Stomach (tissue), 8 donors: ENCODE measurements at regions not wholly inside any gene's neighbourhood (a gene's known extent, or its start where the extent isn't known, plus 50 kb on each side); places are given as distances from the start of the nearest gene placed in this dataset.

Experiments used
- DNase-seq, 2 donors: peaks; one replicate each; pipeline versions ENCODE4 v3.0.0 to v3.0.0-alpha.2; 2013 to 2019
- H3K27ac ChIP-seq, 5 donors: fragments of 200-600 bp in 4 of 5; sonication (generic) in 4 of 5; one replicate each; pipeline ENCODE4 v1.5.1; 2013 to 2019; ENCODE audit warnings: mild to moderate bottlenecking in 1 of 5, moderate library complexity in 1 of 5
- H3K27me3 ChIP-seq, 3 donors: fragments of 200-600 bp; sonication (generic); one replicate each; pipeline ENCODE4 v1.5.1; 2017 to 2019; ENCODE audit warnings: mixed run types in 1 of 3
- H3K36me3 ChIP-seq, 4 donors: fragments of 200-600 bp; sonication (generic); 1 replicate in 3 of 4; 2 replicates in 1 of 4; pipeline ENCODE4 v1.5.1; 2016 to 2019
- H3K4me1 ChIP-seq, 4 donors: fragments of 200-600 bp; sonication (generic); one replicate each; pipeline ENCODE4 v1.5.1; 2016 to 2019
- H3K4me3 ChIP-seq, 4 donors: fragments of 200-600 bp; sonication (generic) in 3 of 4; one replicate each; pipeline ENCODE4 v1.5.1; 2016 to 2019; ENCODE audit warnings: mild to moderate bottlenecking in 1 of 4
- H3K9me3 ChIP-seq, 4 donors: fragments of 200-600 bp; sonication (generic); one replicate each; pipeline ENCODE4 v1.5.1; 2016 to 2019
- EP300 ChIP-seq: sonication (generic); formaldehyde crosslinking; IDR thresholded peaks from one replicate; pipeline ENCODE4 v1.6.1; 2017; ENCODE audit warnings: antibody characterized with exemption
- POLR2A ChIP-seq, 4 donors: fragments of 450-650 bp; IDR thresholded peaks; one replicate each; pipeline ENCODE4 v1.6.1; 2016; ENCODE audit warnings: antibody characterized with exemption in 4 of 4, control low read depth in 2 of 4, mild to moderate bottlenecking in 1 of 4, moderate library complexity in 1 of 4
- POLR2AphosphoS5 ChIP-seq, 3 donors: sonication (generic); formaldehyde crosslinking; IDR thresholded peaks; one replicate each; pipeline ENCODE4 v1.6.1; 2016; ENCODE audit warnings: antibody characterized with exemption in 3 of 3
- WGBS, 5 donors: extraction: QIAGEN DNeasy Blood & Tissue Kit in 3 of 5; methylation state at CpG; one replicate each; pipeline versions ENCODE4 v1.1.5 to v1.1.7; 2013 to 2018; 5-methylcytosine and 5-hydroxymethylcytosine counted together
- intact Hi-C: fragments of 100-400 bp; cut with DNase I; formaldehyde crosslinking; loops from one replicate; pipeline ENCODE4 v1.15.1; 2023; ENCODE audit warnings: low total_unique reads
- TF ChIP-seq, protein P1 (sequence below), 7 experiments: fragments of 450-650 bp in 4 of 7; fragments of 200-600 bp in 3 of 7; sonication (generic) in 3 of 7; IDR thresholded peaks; one replicate each; pipeline ENCODE4 v1.5.1; 2016 to 2019; ENCODE audit warnings: antibody characterized with exemption in 7 of 7, control low read depth in 2 of 7, mild to moderate bottlenecking in 1 of 7
- donor health status: healthy with polysubstance abuse.
- donor health status: Bipolar disorder and iron deficiency.
- donor health status: healthy.

DNA sequence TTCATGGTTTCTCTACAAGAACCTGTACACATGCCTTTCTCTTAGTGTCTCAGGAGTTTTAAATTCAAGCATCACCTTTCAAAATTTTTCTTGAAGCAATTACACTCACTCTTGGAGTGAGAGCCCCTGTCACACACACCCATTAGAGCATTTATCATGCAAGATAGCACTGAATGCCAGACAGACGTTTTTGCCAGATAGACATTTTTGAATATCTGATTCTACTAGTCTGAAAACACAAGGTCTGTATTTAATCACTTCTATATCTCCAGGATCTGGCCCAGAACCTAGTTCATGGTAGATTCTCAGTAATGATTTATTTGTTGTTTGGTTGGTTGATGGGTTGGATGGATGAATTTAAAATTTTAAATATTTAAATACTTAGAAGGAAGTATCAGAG, 60.9 kb upstream of the PDE1C start:
- Histone ChIP-seq H3K27me3 (no peaks in the 10 kb centered on the region), H3K9me3 (peaks cover 0 to 5% (median 2%) of the 10 kb centered on the region in 4 donors), H3K36me3 (no peaks in the 10 kb centered on the region), H3K4me1 (no peaks in the 10 kb centered on the region), H3K4me3 (no peak overlapping the region), H3K27ac (no peak overlapping the region)
- no peak for DNase-seq
- WGBS, 5 donors, result 17 to 33% (median 23%) methylated on average over 1 of the region's 1 CpG
- no peak for TF ChIP-seq POLR2A (IDR thresholded peaks at IDR 0.05)
- intact Hi-C loops, result no loop called here

DNA sequence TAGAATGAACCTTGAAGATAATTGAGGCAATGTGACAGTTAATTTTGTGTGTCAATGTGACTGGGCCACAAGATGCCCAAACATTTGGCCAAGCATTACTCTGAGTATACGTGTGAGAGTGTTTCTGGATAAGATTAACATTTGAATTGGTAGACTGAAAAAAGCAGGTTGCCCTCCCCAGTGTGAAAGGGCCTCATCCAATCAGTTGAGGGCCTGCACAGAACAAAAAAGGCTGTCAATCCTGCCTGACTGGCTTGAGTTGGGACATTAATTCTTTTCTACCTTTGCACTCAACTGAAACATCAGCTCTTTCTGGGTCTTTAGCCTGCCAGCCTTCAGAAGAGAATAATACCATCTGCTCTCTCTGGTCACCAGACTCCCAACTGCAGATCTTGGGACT, 56.6 kb upstream of the PDE1C start:
- no peaks in the 10 kb centered on the region for H3K27me3 ChIP-seq
- H3K36me3 ChIP-seq, result no peaks in the 10 kb centered on the region
- 47 to 64% (median 54%) methylated on average over 1 of the region's 1 CpG for WGBS, 5 donors
- H3K4me3 ChIP-seq, result no peak overlapping the region
- TF ChIP-seq POLR2AphosphoS5 (IDR thresholded peaks at IDR 0.05) (no peak), EP300 (no peak), POLR2A (IDR thresholded peaks at IDR 0.05) (no peak)
- TF ChIP-seq, protein P1, sequence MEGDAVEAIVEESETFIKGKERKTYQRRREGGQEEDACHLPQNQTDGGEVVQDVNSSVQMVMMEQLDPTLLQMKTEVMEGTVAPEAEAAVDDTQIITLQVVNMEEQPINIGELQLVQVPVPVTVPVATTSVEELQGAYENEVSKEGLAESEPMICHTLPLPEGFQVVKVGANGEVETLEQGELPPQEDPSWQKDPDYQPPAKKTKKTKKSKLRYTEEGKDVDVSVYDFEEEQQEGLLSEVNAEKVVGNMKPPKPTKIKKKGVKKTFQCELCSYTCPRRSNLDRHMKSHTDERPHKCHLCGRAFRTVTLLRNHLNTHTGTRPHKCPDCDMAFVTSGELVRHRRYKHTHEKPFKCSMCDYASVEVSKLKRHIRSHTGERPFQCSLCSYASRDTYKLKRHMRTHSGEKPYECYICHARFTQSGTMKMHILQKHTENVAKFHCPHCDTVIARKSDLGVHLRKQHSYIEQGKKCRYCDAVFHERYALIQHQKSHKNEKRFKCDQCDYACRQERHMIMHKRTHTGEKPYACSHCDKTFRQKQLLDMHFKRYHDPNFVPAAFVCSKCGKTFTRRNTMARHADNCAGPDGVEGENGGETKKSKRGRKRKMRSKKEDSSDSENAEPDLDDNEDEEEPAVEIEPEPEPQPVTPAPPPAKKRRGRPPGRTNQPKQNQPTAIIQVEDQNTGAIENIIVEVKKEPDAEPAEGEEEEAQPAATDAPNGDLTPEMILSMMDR (IDR thresholded peaks at IDR 0.05), result no peak
- intact Hi-C loops, result no loop called here
- no peak overlapping the region for H3K27ac ChIP-seq
- H3K4me1 ChIP-seq, result no peaks in the 10 kb centered on the region
- peaks cover 0 to 17% (median 6%) of the 10 kb centered on the region in 4 donors for H3K9me3 ChIP-seq
- DNase-seq, result no peak
